RCC 7860 (cell line): ENCODE measurements at regions not wholly inside any gene's neighbourhood (a gene's known extent, or its start where the extent isn't known, plus 50 kb on each side); places are given as distances from the start of the nearest gene placed in this dataset.

Experiments
- DNase-seq: peaks from one replicate; pipeline ENCODE4 v3.0.0-alpha.2; 2015; ENCODE audit warnings: low spot score
- FAIRE-seq: peaks from 2 replicates; lab custom pipeline; 2012; peaks lifted over from hg19 to GRCh38; lab: Jason Lieb, UNC

- FAIRE-seq = no peak
- DNase-seq = no peak
Measured at GRCh38 chr10:131480066-131480465, 168.5 kb upstream of the TCERG1L start.

GRCh38 chr10:131480861-131481260, 169.3 kb upstream of the TCERG1L start:
- FAIRE-seq (no peak), DNase-seq (no peak)

- DNase-seq (no peak), FAIRE-seq (no peak)
Measured at GRCh38 chr10:131485732-131486131, 174.2 kb upstream of the TCERG1L start.

- no peak for FAIRE-seq
Measured at GRCh38 chr10:131487822-131488221, 176.3 kb upstream of the TCERG1L start.

GRCh38 chr10:131490991-131491594, 179.6 kb upstream of the TCERG1L start:
- FAIRE-seq (no peak), DNase-seq (no peak)

More at GRCh38 chr10:131487822-131488221, 176.3 kb upstream of the TCERG1L start:
- no peak for DNase-seq

- DNase-seq = no peak
- no peak for FAIRE-seq
Measured at GRCh38 chr10:131492211-131492857, 180.8 kb upstream of the TCERG1L start.

GRCh38 chr10:131493432-131493831, 181.9 kb upstream of the TCERG1L start:
- FAIRE-seq = no peak
- DNase-seq = no peak

- DNase-seq (no peak), FAIRE-seq (no peak)
Measured at GRCh38 chr10:131494451-131494850, 182.9 kb upstream of the TCERG1L start.

- FAIRE-seq (no peak), DNase-seq (no peak)
Measured at GRCh38 chr10:131495224-131495623, 183.7 kb upstream of the TCERG1L start.

- no peak for DNase-seq
- no peak for FAIRE-seq
Measured at GRCh38 chr10:131495892-131496291, 184.4 kb upstream of the TCERG1L start.

GRCh38 chr10:131496351-131497052, 185.0 kb upstream of the TCERG1L start:
- no peak for DNase-seq
- FAIRE-seq = no peak

GRCh38 chr10:131499566-131499965, 188.0 kb upstream of the TCERG1L start:
- no peak for FAIRE-seq

GRCh38 chr10:131500181-131500580, 188.7 kb upstream of the TCERG1L start:
- no peak for FAIRE-seq

More at GRCh38 chr10:131499566-131499965, 188.0 kb upstream of the TCERG1L start:
- DNase-seq = no peak

GRCh38 chr10:131500892-131501291, 189.4 kb upstream of the TCERG1L start:
- FAIRE-seq (no peak), DNase-seq (no peak)

More at GRCh38 chr10:131500181-131500580, 188.7 kb upstream of the TCERG1L start:
- no peak for DNase-seq

- DNase-seq (no peak), FAIRE-seq (no peak)
Measured at GRCh38 chr10:131503992-131504391, 192.5 kb upstream of the TCERG1L start.

GRCh38 chr10:131511391-131511790, 199.9 kb upstream of the TCERG1L start:
- FAIRE-seq = no peak
- DNase-seq = no peak

- FAIRE-seq = no peak
- DNase-seq = no peak
Measured at GRCh38 chr10:131512852-131513251, 201.3 kb upstream of the TCERG1L start.

GRCh38 chr10:131513445-131513844, 201.9 kb upstream of the TCERG1L start:
- FAIRE-seq (no peak), DNase-seq (no peak)

- DNase-seq = no peak
- FAIRE-seq = no peak
Measured at GRCh38 chr10:131513901-131514300, 202.4 kb upstream of the TCERG1L start.

GRCh38 chr10:131514454-131514853, 202.9 kb upstream of the TCERG1L start:
- DNase-seq = peak; percentile 55
- peak; percentile 53 for FAIRE-seq

- FAIRE-seq (no peak), DNase-seq (no peak)
Measured at GRCh38 chr10:131516285-131516684, 204.8 kb upstream of the TCERG1L start.

GRCh38 chr10:131517781-131518180, 206.3 kb upstream of the TCERG1L start:
- FAIRE-seq (no peak), DNase-seq (no peak)
